T-helper 1 cell treated with Interleukin-12 subunit alpha and Interleukin-12 subunit beta and Interleukin-4 antibody, amounts not matched to agents 30 ng/mL and 1 ng/mL, for 36 hours (primary cell): ENCODE measurements at regions not wholly inside any gene's neighbourhood (a gene's known extent, or its start where the extent isn't known, plus 50 kb on each side); places are given as distances from the start of the nearest gene placed in this dataset.

Source experiments
- intact Hi-C: fragments of 100-400 bp; cut with micrococcal nuclease; formaldehyde crosslinking; loops from one replicate; pipeline ENCODE4 v1.15.1; 2024

- intact Hi-C loops, result loop anchor here (1.0 to 10.0 kb wide), 10 partner anchors 59 to 1680 kb away; partner anchors contain the start of genes LAS1L, MSN, MTMR8 and SPIN4
Measured at GRCh38 chrX:65034668-65035445, 58.6 kb upstream of the ZC4H2 start, which contains the start of gene ZC3H12B. Gene ZC3H12B, plus strand, starts transcription at chrX:65034826.

GRCh38 chrX:65034292-65034667 lies 58.0 kb upstream of the ZC4H2 start:
- intact Hi-C loops, result loop anchor here (1.0 to 10.0 kb wide), 8 partner anchors 58 to 1679 kb away; partner anchors contain the start of genes LAS1L, MSN, MTMR8 and SPIN4
